Keratinocyte (primary cell): ENCODE measurements at regions not wholly inside any gene's neighbourhood (a gene's known extent, or its start where the extent isn't known, plus 50 kb on each side); places are given as distances from the start of the nearest gene placed in this dataset.
"Not testable (repeated sequence)": the region's sequence is repeated elsewhere in the genome, so short reads cannot be mapped to it uniquely, and the experiment has no call there.

ENCODE experiments used
- DNase-seq: peaks from one replicate; pipeline ENCODE4 v3.0.0-alpha.2; 2011; ENCODE audit warnings: low read depth, missing footprints, low spot score
- FAIRE-seq: peaks from 2 replicates; lab custom pipeline; 2011; peaks lifted over from hg19 to GRCh38; lab: Jason Lieb, UNC
- H2AFZ ChIP-seq: 2 replicates; pipeline ENCODE4 v1.6.0; 2012; ENCODE audit warnings: low read length, control low read depth, inconsistent platforms; ENCODE audit not compliant: control insufficient read depth
- H3K27ac ChIP-seq: 2 replicates; pipeline ENCODE4 v1.5.1; 2011; ENCODE audit warnings: low read length; ENCODE audit not compliant: control insufficient read depth, insufficient read depth
- H3K27me3 ChIP-seq: 3 replicates; pipeline ENCODE4 v1.6.0; 2011; ENCODE audit warnings: low read length; ENCODE audit not compliant: control insufficient read depth, insufficient read depth; ENCODE audit errors: extremely low read depth
- H3K36me3 ChIP-seq, 2 experiments: 2 replicates in 1 of 2; 3 replicates in 1 of 2; pipeline ENCODE4 v1.5.1; 2011; ENCODE audit warnings: low read length in 2 of 2, mild to moderate bottlenecking in 1 of 2; ENCODE audit not compliant: control insufficient read depth in 2 of 2, insufficient read depth in 2 of 2; ENCODE audit errors: extremely low read depth in 1 of 2
- H3K4me1 ChIP-seq: 3 replicates; pipeline ENCODE4 v1.5.1; 2011; ENCODE audit warnings: low read length; ENCODE audit not compliant: control insufficient read depth, insufficient read depth; ENCODE audit errors: extremely low read depth
- H3K4me2 ChIP-seq: 3 replicates; pipeline ENCODE4 v1.6.0; 2011; ENCODE audit warnings: low read depth, low read length; ENCODE audit not compliant: control insufficient read depth, insufficient read depth; ENCODE audit errors: extremely low read depth
- H3K4me3 ChIP-seq, 3 experiments: fragments of 200-600 bp in 1 of 3; sonication (generic) in 1 of 3; 2 replicates in 2 of 3; 3 replicates in 1 of 3; pipeline ENCODE4 v1.5.1; 2011 to 2016; ENCODE audit warnings: low read length in 3 of 3, mild to moderate bottlenecking in 3 of 3, control low read depth in 2 of 3, inconsistent platforms in 1 of 3, low read depth in 1 of 3, mixed read lengths in 1 of 3, mixed run types in 1 of 3, moderate library complexity in 1 of 3; ENCODE audit not compliant: control insufficient read depth in 2 of 3, insufficient read depth in 2 of 3; ENCODE audit errors: extremely low read depth in 1 of 3
- H3K79me2 ChIP-seq: 2 replicates; pipeline ENCODE4 v1.6.0; 2012; ENCODE audit warnings: low read length; ENCODE audit not compliant: control insufficient read depth, insufficient read depth
- H3K9ac ChIP-seq: 3 replicates; pipeline ENCODE4 v1.6.0; 2011; ENCODE audit warnings: low read length; ENCODE audit not compliant: control insufficient read depth, insufficient read depth; ENCODE audit errors: extremely low read depth
- H3K9me1 ChIP-seq: 3 replicates; pipeline ENCODE4 v1.6.0; 2011; ENCODE audit warnings: low read length; ENCODE audit not compliant: control insufficient read depth, insufficient read depth; ENCODE audit errors: extremely low read depth
- H3K9me3 ChIP-seq: 2 replicates; pipeline ENCODE4 v1.5.1; 2012; ENCODE audit warnings: low read depth, low read length; ENCODE audit not compliant: control insufficient read depth
- H4K20me1 ChIP-seq: 3 replicates; pipeline ENCODE4 v1.6.0; 2011; ENCODE audit warnings: low read length; ENCODE audit not compliant: control insufficient read depth, insufficient read depth; ENCODE audit errors: extremely low read depth
- EZH2 ChIP-seq: IDR thresholded peaks from one replicate; pipeline ENCODE4 v1.6.1; 2012; ENCODE audit warnings: inconsistent platforms, mild to moderate bottlenecking, low read length, moderate library complexity
- dilution Hi-C: fragments of 300-500 bp; cut with MboI; formaldehyde crosslinking; loops from one replicate; pipeline ENCODE4 v1.7.0; 2020; ENCODE audit warnings: low sequenced_read_pairs; ENCODE audit not compliant: extremely low pct_ligation_motif_present
- TF ChIP-seq, protein P1 (sequence below), 3 experiments: IDR thresholded peaks in 1 of 3; conservative IDR thresholded peaks in 1 of 3; optimal IDR thresholded peaks in 1 of 3; 2 replicates in 2 of 3; 3 replicates in 1 of 3; pipeline versions ENCODE3 to v1.5.1; 2011; ENCODE audit warnings: low read length in 3 of 3, mild to moderate bottlenecking in 3 of 3, moderate library complexity in 2 of 3, control low read depth in 1 of 3, inconsistent platforms in 1 of 3; ENCODE audit not compliant: insufficient read depth in 2 of 3; ENCODE audit errors: extremely low read depth in 1 of 3

GRCh38 chr9:79490657-79491248 lies 81.0 kb upstream of the TLE4 start:
- Histone ChIP-seq H3K27me3 (no peaks in the 10 kb centered on the region), H2AFZ (no peak overlapping the region), H3K9me3 (no peaks in the 10 kb centered on the region), H3K4me1 (peaks cover 10% of the 10 kb centered on the region), H3K4me3 (no peak overlapping the region), H4K20me1 (no peaks in the 10 kb centered on the region), H3K9ac (no peak overlapping the region), H3K36me3 (no peaks in the 10 kb centered on the region), H3K4me2 (no peak overlapping the region), H3K79me2 (no peaks in the 10 kb centered on the region), H3K27ac (no peak overlapping the region), H3K9me1 (no peaks in the 10 kb centered on the region)
- DNase-seq (no peak), FAIRE-seq (no peak)
- TF ChIP-seq EZH2, result no peak
- TF ChIP-seq, protein P1, sequence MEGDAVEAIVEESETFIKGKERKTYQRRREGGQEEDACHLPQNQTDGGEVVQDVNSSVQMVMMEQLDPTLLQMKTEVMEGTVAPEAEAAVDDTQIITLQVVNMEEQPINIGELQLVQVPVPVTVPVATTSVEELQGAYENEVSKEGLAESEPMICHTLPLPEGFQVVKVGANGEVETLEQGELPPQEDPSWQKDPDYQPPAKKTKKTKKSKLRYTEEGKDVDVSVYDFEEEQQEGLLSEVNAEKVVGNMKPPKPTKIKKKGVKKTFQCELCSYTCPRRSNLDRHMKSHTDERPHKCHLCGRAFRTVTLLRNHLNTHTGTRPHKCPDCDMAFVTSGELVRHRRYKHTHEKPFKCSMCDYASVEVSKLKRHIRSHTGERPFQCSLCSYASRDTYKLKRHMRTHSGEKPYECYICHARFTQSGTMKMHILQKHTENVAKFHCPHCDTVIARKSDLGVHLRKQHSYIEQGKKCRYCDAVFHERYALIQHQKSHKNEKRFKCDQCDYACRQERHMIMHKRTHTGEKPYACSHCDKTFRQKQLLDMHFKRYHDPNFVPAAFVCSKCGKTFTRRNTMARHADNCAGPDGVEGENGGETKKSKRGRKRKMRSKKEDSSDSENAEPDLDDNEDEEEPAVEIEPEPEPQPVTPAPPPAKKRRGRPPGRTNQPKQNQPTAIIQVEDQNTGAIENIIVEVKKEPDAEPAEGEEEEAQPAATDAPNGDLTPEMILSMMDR (optimal IDR thresholded peaks at IDR 0.05 in 1 of 3, IDR thresholded peaks at IDR 0.05 in 1 of 3, conservative IDR thresholded peaks at IDR 0.05 in 1 of 3; ENCODE audit: extremely low read depth in 1 of 3, insufficient read depth in 2 of 3, low read length in 3 of 3), result no peak
- dilution Hi-C loops, result no loop called here

DNA sequence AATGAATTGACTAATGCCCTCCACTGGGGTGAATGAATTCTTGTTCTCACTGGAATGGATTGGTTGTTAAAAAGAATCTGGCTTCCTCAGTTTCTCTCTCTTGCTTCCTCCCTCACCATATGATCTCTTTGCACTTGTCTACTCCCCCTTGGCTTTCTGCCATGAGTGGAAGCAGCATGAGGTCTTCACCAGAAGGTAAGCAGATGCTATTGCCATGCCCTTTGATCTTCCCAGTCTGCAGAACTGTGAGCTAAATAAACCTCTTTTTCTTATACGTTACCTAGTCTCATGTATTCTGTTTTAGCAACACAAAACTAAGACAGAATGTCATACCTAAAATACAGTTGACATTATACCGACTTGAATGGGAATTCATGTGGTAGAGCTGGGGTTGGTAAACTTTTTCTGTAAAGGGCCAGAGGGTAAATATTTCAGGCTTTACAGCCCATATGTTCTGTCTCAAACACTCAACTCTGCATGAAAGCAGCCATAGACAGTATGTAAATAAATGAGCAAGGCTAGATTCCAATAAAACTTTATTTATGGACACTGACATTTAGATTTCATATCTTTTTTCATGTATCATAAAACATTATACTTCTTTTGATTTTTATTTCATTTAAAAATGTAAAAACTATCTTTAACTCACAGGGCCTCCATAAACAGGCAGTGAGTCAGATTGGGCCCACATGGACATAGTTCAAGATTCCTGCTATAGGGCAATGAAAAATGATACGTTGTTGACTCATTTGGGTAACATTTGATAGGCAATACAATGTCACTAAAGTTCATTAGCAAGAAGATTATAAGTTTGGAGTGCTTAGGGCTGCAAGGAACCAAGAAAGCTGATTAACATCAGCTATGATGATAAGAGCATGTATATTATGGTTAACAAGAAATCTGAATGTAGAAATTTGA lies 79.4 kb upstream of the TLE4 start:
- H3K4me3 ChIP-seq, result no peak overlapping the region
- FAIRE-seq (no peak), DNase-seq (no peak)
- no peaks in the 10 kb centered on the region for H3K27me3 ChIP-seq
- no peak overlapping the region for H3K4me2 ChIP-seq
- no peaks in the 10 kb centered on the region for H4K20me1 ChIP-seq
- no peaks in the 10 kb centered on the region for H3K36me3 ChIP-seq
- H2AFZ ChIP-seq, result no peak overlapping the region
- no peak overlapping the region for H3K27ac ChIP-seq
- dilution Hi-C loops, result no loop called here
- no peaks in the 10 kb centered on the region for H3K9me1 ChIP-seq
- H3K4me1 ChIP-seq, result peaks cover 10% of the 10 kb centered on the region
- no peaks in the 10 kb centered on the region for H3K79me2 ChIP-seq
- H3K9me3 ChIP-seq, result no peaks in the 10 kb centered on the region
- no peak overlapping the region for H3K9ac ChIP-seq
- TF ChIP-seq, protein P1 (optimal IDR thresholded peaks at IDR 0.05 in 1 of 3, IDR thresholded peaks at IDR 0.05 in 1 of 3, conservative IDR thresholded peaks at IDR 0.05 in 1 of 3; ENCODE audit: extremely low read depth in 1 of 3, insufficient read depth in 2 of 3, low read length in 3 of 3), result no peak
- no peak for TF ChIP-seq EZH2

- H3K9me1 ChIP-seq, dilution Hi-C loops, H3K27me3 ChIP-seq, H3K4me2 ChIP-seq, H3K79me2 ChIP-seq, H3K27ac ChIP-seq, H3K9me3 ChIP-seq, H3K9ac ChIP-seq, H3K36me3 ChIP-seq, H3K4me1 ChIP-seq, FAIRE-seq, H4K20me1 ChIP-seq, H2AFZ ChIP-seq, DNase-seq, H3K4me3 ChIP-seq: not testable (repeated sequence)
These were observed 71.4 kb upstream of the TLE4 start for GRCh38 chr9:79500196-79500864.
